Endothelial cell of umbilical vein (primary cell): ENCODE measurements at regions not wholly inside any gene's neighbourhood (a gene's known extent, or its start where the extent isn't known, plus 50 kb on each side); places are given as distances from the start of the nearest gene placed in this dataset.

ENCODE experiments used
- BruUV-seq: library from RNA; stranded (reverse); fragments of 400-500 nt; replicated peaks from 2 replicates; lab custom pipeline; 2021; lab: Mats Ljungman, UMichigan
- CTCF ChIA-PET: fragments of 300-600, 350-600 bp; sonication (Branson Sonifier 250); formaldehyde crosslinking; loops from one replicate; lab custom pipeline; 2021; ENCODE audit warnings: antibody characterized with exemption, inconsistent platforms; lab: Charles Lee
- POLR2A ChIA-PET: fragments of 300-600, 350-600 bp; sonication (Branson Sonifier 250); formaldehyde crosslinking; loops from one replicate; lab custom pipeline; 2021; ENCODE audit warnings: antibody characterized with exemption, inconsistent platforms; lab: Charles Lee
- DNase-seq: peaks from one replicate; pipeline ENCODE4 v3.0.0-alpha.2; 2011; ENCODE audit warnings: low read depth, low spot score
- FAIRE-seq: peaks from 2 replicates; lab custom pipeline; 2011; peaks lifted over from hg19 to GRCh38; lab: Jason Lieb, UNC
- H2AFZ ChIP-seq: 2 replicates; pipeline ENCODE4 v1.6.0; 2012; ENCODE audit warnings: low read depth, low read length, control low read depth, inconsistent platforms
- H3K27ac ChIP-seq: 2 replicates; pipeline ENCODE4 v1.5.1; 2011; ENCODE audit warnings: low read depth, mild to moderate bottlenecking, control low read depth, low read length, moderate library complexity; ENCODE audit not compliant: insufficient read depth
- H3K27me3 ChIP-seq, 2 experiments: 2 replicates each; pipeline versions ENCODE4 v1.6.0 to v1.6.1; 2011; ENCODE audit warnings: low read length in 2 of 2, mixed read lengths in 1 of 2; ENCODE audit not compliant: control insufficient read depth in 2 of 2, insufficient read depth in 2 of 2
- H3K36me3 ChIP-seq, 2 experiments: 2 replicates in 1 of 2; 3 replicates in 1 of 2; pipeline ENCODE4 v1.5.1; 2011; ENCODE audit warnings: low read length in 2 of 2, mild to moderate bottlenecking in 1 of 2, moderate library complexity in 1 of 2; ENCODE audit not compliant: control insufficient read depth in 2 of 2, insufficient read depth in 2 of 2; ENCODE audit errors: extremely low read depth in 1 of 2
- H3K4me1 ChIP-seq: 3 replicates; pipeline ENCODE4 v1.5.1; 2011; ENCODE audit warnings: mild to moderate bottlenecking, low read length; ENCODE audit not compliant: control insufficient read depth, insufficient read depth; ENCODE audit errors: extremely low read depth
- H3K4me2 ChIP-seq: 2 replicates; pipeline ENCODE4 v1.6.1; 2011; ENCODE audit warnings: low read length, control low read depth, mixed read lengths; ENCODE audit not compliant: insufficient read depth
- H3K4me3 ChIP-seq, 3 experiments: fragments of 200-600 bp in 1 of 3; sonication (generic), shearing (Covaris generic) in 1 of 3; replicated peaks in 1 of 3; 2 replicates each; pipeline ENCODE4 v1.5.1; 2011 to 2016; ENCODE audit warnings: control low read depth in 3 of 3, low read length in 3 of 3, mild to moderate bottlenecking in 2 of 3, inconsistent platforms in 1 of 3, low read depth in 1 of 3, moderate library complexity in 1 of 3; ENCODE audit not compliant: insufficient read depth in 1 of 3
- H3K79me2 ChIP-seq: 2 replicates; pipeline ENCODE4 v1.6.0; 2012; ENCODE audit warnings: low read length, inconsistent platforms; ENCODE audit not compliant: control insufficient read depth, insufficient read depth
- H3K9ac ChIP-seq: replicated peaks from 2 replicates; pipeline ENCODE3; 2011; ENCODE audit warnings: low read length, control low read depth; ENCODE audit not compliant: insufficient read depth; ENCODE audit errors: extremely low read depth
- H3K9me1 ChIP-seq: replicated peaks from 3 replicates; pipeline ENCODE4 v1.6.0; 2011; ENCODE audit warnings: mild to moderate bottlenecking, low read length; ENCODE audit not compliant: control insufficient read depth, insufficient read depth; ENCODE audit errors: extremely low read depth
- H3K9me3 ChIP-seq: replicated peaks from 2 replicates; pipeline ENCODE4 v1.5.1; 2012; ENCODE audit warnings: low read length, inconsistent platforms; ENCODE audit not compliant: control insufficient read depth, insufficient read depth
- H4K20me1 ChIP-seq: replicated peaks from 2 replicates; pipeline ENCODE3; 2011; ENCODE audit warnings: mild to moderate bottlenecking, low read length; ENCODE audit not compliant: control insufficient read depth, insufficient read depth; ENCODE audit errors: extremely low read depth
- CTCF ChIP-seq, 2 donors: IDR thresholded peaks; 1 replicate in 1 of 2; 2 replicates in 1 of 2; pipeline ENCODE4 v1.5.1; 2011; ENCODE audit warnings: low read length in 2 of 2, mild to moderate bottlenecking in 2 of 2, moderate library complexity in 2 of 2, control low read depth in 1 of 2, inconsistent platforms in 1 of 2, low read depth in 1 of 2; ENCODE audit not compliant: insufficient read depth in 1 of 2; ENCODE audit errors: extremely low read depth in 1 of 2
- EZH2 ChIP-seq: IDR thresholded peaks from 2 replicates; pipeline ENCODE4 v1.6.1; 2012; ENCODE audit warnings: borderline replicate concordance, low read depth, mild to moderate bottlenecking, moderate library complexity, low read length, inconsistent platforms; ENCODE audit not compliant: severe bottlenecking
- FOS ChIP-seq: IDR thresholded peaks from 2 replicates; pipeline ENCODE4 v1.6.1; 2011; ENCODE audit warnings: mild to moderate bottlenecking, low read length, moderate library complexity, borderline replicate concordance; ENCODE audit not compliant: insufficient read depth
- GATA2 ChIP-seq: IDR thresholded peaks from 2 replicates; pipeline ENCODE4 v1.7.0; 2011; ENCODE audit warnings: low read depth, mild to moderate bottlenecking, moderate library complexity, mixed read lengths, low read length; ENCODE audit not compliant: insufficient read length, insufficient read depth
- JUN ChIP-seq: IDR thresholded peaks from 2 replicates; pipeline ENCODE4 v1.6.1; 2011; ENCODE audit warnings: borderline replicate concordance, low read depth; ENCODE audit not compliant: insufficient read length, insufficient read depth
- MAX ChIP-seq: IDR thresholded peaks from 2 replicates; pipeline ENCODE4 v1.6.1; 2011; ENCODE audit not compliant: insufficient read depth, insufficient read length
- MYC ChIP-seq: IDR thresholded peaks from one replicate; pipeline ENCODE4 v1.6.1; 2011; ENCODE audit warnings: mild to moderate bottlenecking, low read depth, low read length
- POLR2A ChIP-seq: IDR thresholded peaks from 2 replicates; pipeline ENCODE4 v1.6.1; 2012; ENCODE audit warnings: low read depth, mild to moderate bottlenecking, control low read depth, low read length
- POLR2AphosphoS5 ChIP-seq: IDR thresholded peaks from 2 replicates; pipeline ENCODE4 v1.6.1; 2012; ENCODE audit warnings: low read depth, mild to moderate bottlenecking, control low read depth, low read length, moderate library complexity; ENCODE audit not compliant: insufficient read depth
- dilution Hi-C: fragments of 300-500 bp; cut with MboI; formaldehyde crosslinking; loops from one replicate; pipeline ENCODE4 v1.15.0; 2019; ENCODE audit warnings: low sequenced_read_pairs; ENCODE audit not compliant: extremely low pct_ligation_motif_present
- intact Hi-C: fragments of 100-400 bp; cut with micrococcal nuclease; formaldehyde crosslinking; loops from one replicate; pipeline ENCODE4 v1.10.0; 2022

DNA sequence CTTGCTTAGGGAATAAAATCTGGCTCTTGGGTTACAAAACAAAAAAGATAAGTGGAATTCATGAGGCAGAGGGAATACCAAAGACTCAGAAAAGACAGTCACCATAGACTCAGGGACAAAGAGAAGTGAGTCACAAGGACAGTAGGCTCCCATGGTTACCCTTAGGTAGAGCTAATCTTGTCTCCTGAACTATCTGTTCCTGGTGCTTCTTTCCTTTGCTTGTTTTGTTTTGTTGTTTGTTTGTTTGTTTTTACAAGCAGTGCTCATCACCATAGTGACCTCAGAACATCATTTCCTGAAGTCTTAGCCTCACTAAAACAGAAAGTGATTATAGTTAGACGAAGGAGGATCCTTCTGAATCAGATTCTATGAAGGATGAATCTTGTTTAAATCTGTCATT, 142.3 kb upstream of the SOX21 start:
- Histone ChIP-seq H3K4me2 (no peak overlapping the region), H3K9me1 (no peaks in the 10 kb centered on the region), H3K4me3 (no peak overlapping the region), H3K27ac (no peak overlapping the region), H3K9me3 (no peaks in the 10 kb centered on the region), H3K4me1 (peaks cover 11% of the 10 kb centered on the region), H2AFZ (no peak overlapping the region), H3K9ac (no peak overlapping the region), H3K27me3 (peaks cover 7 to 14% of the 10 kb centered on the region in 2 experiments), H3K36me3 (no peaks in the 10 kb centered on the region), H3K79me2 (no peaks in the 10 kb centered on the region), H4K20me1 (no peaks in the 10 kb centered on the region)
- DNase-seq (no peak), FAIRE-seq (no peak)
- ChIA-PET CTCF (no interaction called here), POLR2A (no interaction called here)
- no TSS peak for BruUV-seq
- intact Hi-C loops = loop anchor here (10.0 kb wide), 1 partner anchor 140 kb away; the partner anchor contains the start of gene SOX21
- dilution Hi-C loops = no loop called here
- TF ChIP-seq FOS (no peak), EZH2 (no peak), POLR2AphosphoS5 (no peak), CTCF (IDR thresholded peaks at IDR 0.05; ENCODE audit: extremely low read depth in 1 of 2, insufficient read depth in 1 of 2, low read depth in 1 of 2, low read length in 2 of 2) (no peak), GATA2 (no peak), POLR2A (no peak), JUN (no peak), MYC (no peak), MAX (no peak)
